Astrocyte (in vitro differentiated cells and primary cell): ENCODE measurements at regions not wholly inside any gene's neighbourhood (a gene's known extent, or its start where the extent isn't known, plus 50 kb on each side); places are given as distances from the start of the nearest gene placed in this dataset.

Experiments
- CTCF ChIP-seq: IDR thresholded peaks from 2 replicates; pipeline ENCODE4 v1.5.1; 2011; ENCODE audit warnings: low read depth, mild to moderate bottlenecking, inconsistent platforms, low read length, moderate library complexity; ENCODE audit not compliant: insufficient read depth
- EZH2 ChIP-seq: IDR thresholded peaks from 2 replicates; pipeline ENCODE4 v1.6.1; 2012; ENCODE audit warnings: mild to moderate bottlenecking, low read length, inconsistent platforms; ENCODE audit not compliant: insufficient read depth

GRCh38 chr22:49244466-49245420 is 582.9 kb downstream of the BRD1 start:
- no peak for TF ChIP-seq EZH2
- TF ChIP-seq CTCF, result no peak
